Stimulated activated CD4-positive, alpha-beta T cell treated with anti-CD3 and anti-CD28 coated beads, Interleukin-4, amount 100 ng/mL, for 48 hours (primary cell): ENCODE measurements at regions not wholly inside any gene's neighbourhood (a gene's known extent, or its start where the extent isn't known, plus 50 kb on each side); places are given as distances from the start of the nearest gene placed in this dataset.

ENCODE experiments used
- DNase-seq, 2 donors: peaks; one replicate each; pipeline ENCODE4 v3.0.0-alpha.2; 2020; ENCODE audit warnings: low read depth in 2 of 2

DNA sequence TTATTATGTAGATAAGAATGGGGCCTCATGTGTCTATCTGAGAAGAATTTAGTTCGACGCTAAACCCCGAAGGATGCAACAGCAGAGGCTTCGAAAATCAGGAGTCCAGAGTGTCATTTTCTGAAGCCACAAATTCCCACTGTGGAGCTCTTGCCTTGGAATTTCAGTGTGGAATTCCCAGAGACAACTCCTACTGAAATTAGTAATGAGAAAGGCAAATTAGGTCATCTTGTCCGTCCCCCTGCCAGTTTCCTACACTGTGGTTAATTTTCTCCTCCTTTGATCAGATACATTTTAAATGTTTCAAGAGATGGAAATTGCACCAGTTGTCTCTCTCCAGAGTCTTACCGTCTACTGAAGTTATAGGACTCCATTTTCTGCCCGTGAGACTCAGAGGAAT, 633.6 kb downstream of the BNC2 start:
- DNase-seq, result no peak

DNA sequence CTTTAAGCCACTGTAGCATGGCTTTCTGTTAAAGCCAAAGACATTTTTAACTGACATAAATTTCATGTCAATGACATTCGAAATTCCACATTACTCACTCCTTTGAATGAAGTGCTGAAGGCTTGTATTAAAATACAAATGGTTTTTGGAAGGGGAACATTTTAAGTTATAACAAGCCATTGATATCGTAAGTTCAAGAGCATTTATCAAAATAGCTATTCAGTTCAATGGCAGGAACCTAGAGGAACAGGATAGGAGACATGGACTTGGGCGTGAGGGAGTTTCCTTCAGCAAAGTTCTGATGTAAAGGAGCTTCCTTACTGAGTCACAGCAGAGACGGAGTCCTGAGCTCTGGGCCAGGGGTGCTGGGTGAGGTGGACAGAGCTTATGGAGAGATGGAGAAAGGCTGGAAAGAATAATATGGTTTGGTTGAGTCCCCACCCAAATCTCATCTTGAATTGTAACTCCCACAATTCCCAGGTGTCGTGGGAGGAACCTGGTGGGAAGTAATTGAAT, 631.8 kb downstream of the BNC2 start:
- DNase-seq, result no peak

DNA sequence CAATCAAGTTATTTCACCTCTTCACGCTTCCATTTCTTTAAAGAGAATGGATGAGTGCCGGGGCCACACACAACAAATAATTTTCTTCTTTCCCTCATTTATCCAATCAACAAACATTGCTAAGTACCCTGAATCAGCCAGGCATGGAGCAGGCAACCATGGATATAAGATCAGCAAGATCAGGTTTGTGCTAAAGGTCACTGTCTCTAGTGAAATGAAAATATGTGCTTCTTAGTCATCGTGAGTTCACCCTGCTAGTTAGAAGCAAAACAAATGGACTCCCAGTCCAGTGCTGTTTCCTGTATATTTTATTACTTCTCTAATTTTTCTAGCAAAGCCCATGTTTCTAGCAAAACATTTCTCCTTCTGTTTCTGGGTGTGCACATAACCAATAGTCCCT, 629.2 kb downstream of the BNC2 start:
- no peak for DNase-seq

DNA sequence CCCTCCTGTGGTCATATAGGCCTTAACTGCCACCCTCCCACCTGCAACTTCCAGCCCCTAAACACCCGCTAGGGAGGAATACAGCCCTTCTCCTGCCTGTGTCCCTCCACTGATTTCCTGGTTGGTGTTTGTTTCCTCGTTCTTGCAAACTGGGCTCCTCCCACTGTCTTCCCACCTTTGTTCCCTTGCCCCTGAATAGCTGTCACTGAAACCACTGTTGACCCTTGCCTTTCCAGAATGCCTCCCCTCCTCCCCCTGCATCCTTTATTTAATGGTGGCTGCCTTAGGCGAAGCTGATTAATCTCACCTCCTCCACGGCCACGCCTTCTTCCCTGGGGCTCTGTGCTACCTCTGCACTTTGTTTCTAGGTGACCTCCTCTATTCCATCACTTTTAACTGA, 626.7 kb downstream of the BNC2 start:
- DNase-seq, result no peak

DNA sequence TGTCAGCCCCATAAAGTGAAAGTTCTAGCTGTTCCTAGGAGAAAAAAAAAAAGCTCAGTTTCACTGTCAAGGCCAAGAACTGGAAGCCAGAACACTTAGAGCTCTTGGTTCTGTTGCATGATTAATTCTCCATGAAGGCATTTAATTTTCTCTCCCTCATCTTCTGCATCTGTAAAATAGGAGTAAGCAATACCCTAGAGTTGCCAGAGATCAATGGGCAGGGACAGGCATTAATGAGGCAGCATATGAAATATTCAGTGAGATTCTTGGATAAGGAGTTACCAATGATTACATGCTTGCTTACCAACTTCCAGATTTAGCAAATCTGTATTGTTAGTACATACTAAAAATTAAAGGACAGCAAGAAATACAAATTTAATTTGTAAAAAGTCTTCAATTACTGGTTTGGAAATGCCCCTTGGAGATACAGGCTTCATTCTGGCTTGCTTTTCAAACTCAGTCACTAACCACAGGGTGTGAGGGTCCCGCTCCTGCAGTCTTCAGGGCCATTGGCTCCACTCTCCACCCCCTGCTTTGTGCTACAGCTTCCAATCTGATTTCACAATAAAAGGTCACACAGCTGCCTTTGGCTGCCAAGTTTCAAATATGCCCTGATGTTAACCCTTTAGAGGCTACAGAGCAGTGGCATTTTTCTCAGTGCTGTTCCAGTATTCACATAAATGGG, 624.6 kb downstream of the BNC2 start:
- no peak for DNase-seq

DNA sequence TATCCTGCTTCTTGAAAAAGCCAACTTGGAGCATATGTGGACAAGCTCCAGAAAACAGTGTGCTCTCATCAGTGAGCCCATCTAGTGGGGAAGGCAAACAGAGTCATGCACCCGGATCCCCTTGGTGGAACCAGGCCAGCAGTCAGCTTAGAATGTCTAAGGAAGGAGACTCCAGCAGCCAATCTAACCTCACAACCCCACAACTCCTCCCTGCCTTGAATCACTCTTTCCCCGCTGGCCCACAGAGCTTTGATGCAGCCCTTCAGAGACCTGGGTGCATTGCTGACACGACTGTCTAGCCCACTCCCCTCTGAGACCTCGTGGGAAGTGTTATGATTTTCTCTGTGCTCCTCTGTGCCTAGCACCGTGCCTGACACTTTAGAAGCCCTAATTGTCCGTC, 623.7 kb downstream of the BNC2 start:
- DNase-seq, result no peak

DNA sequence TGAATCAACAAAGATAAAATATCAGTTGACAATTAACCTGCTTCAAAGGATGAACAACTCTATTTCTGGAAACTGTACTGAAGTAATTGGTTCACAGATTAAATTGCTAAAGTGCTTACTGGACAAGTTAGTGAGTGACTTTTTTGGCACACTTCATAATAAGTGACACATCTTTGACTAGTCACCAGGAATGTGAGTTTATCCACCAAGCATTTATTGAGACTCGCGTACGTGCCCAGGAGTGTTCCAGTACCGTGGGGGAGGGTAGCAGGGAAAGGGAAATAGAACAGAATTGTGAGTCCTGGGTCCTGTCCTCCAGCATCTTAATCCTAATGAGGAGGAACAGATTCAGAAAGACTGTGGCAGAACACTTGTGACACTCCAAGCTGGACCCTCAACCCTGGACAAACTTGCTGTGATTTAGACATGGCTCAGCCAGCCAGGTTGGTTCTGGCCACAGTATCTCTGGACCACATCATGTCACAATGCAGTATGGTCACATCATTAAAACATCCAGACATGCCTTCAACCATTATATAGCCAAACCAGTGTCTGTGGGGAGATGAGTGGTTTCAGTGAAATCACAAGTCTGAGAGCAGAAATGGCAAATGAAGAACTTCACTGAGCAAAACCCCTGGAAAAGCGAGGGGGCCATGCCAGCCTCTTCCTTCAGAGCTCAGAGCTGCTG, 623.1 kb downstream of the BNC2 start:
- DNase-seq, result no peak

DNA sequence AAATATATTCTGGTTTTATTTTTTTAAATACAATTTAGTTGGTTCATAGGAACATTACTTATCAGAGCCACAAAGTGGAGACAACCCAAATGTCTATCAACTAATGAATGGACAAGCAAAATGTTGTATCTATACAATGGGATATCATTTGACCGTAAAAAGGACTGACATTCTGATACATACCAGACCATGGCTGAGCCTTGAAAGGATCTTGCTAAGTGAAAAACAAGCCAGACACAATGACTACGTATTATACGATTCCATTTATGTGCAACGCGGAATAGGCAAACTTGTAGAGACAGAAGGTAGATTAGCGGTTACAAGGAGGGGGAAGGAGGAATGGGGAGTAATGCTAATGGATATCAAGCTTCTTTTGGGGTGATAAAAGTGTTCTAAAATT, 621.6 kb downstream of the BNC2 start:
- DNase-seq, result no peak

DNA sequence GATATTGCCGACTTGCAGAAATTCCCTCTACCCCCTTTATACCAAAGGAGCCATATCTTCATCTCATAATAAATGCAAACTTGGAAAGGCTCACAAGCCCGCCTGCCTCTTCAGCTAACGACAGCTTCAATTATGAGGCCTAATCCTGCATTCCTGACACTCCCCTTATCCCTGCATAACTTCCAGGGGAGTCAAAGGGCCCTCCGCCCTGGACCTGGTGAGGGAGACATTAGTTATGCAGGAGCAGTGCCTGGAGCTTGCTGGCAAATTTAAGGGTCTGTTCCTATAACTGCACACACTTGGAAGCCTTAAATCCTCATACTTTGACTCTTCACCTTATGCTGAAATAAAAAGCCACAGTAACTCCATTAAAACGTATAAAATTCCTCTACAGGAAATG, 617.9 kb downstream of the BNC2 start:
- DNase-seq, result no peak

DNA sequence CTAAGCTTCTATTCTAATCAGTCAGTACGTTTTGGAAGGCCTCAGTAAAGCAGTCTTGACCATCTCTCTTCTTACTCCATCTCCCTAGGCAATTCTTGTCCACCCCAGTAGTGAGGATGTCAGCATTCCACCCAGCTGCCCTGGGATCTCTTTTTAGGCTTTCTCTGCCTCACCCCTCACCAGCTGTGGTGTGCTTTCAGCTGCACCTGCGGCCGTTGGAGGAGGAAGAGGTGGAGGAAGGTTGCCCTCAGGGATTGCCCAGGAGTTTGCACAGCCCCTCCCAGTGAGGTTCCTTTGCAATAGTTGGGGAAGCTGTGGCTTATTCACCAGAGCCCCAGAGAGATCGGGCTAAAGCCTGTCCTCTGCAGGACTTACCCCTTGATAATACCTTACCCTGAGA, 615.8 kb downstream of the BNC2 start:
- no peak for DNase-seq

DNA sequence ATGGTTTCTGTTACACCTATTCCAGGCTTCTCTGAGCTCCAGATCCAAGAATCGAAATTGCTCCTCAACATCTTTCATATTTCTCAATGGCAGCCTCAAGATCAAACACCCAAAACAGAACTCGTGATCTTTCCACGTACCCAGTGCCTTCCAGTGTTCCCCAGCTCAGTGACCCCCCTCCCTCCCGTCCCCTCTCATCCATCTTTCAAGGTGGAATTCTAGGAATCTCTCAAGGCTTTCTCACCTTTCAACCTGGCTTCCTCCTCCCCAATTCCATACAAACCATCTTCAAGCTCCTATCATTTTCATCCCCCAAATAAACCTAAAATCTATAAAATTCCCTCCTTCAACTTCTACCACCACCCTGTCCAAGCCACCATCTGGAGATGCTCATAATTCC, 615.3 kb downstream of the BNC2 start:
- no peak for DNase-seq

DNA sequence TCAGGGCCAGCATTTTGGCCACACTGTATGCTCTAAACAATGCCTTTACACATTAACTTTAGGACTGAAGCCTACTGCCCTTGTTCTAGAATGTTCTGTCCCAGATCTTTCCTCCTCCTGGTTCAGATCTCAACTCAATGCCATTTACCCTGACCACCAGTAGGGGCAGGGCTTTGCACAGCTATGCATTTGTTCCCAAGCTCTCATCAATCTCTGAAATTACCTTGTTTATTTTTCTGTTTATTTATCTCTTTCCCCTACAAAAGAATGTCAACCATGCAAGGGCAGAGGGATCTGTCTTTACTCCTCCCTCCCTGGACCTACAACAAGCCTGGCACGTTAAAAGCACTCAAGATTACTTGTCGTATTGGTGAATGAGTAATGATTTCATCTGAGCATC, 612.9 kb downstream of the BNC2 start:
- no peak for DNase-seq

DNA sequence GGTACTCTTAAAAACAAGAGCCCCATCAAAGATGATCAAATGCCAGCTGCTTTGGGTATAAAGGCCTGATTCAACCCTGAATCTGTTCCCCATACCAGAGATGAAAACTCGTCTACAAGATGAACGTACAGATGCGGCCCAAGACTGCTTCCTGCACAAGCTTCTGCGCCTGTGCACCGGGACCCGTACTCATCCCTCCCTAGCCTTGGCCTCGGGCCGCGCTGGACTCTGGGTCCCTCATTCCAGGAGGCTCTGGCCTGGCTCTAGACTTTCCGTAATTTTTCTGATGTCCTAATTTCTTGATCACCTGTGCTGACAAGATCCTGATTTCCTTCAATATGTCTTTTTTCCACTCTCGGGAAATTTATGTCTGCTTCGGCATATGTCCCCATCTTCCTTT, 612.3 kb downstream of the BNC2 start:
- DNase-seq, result no peak

DNA sequence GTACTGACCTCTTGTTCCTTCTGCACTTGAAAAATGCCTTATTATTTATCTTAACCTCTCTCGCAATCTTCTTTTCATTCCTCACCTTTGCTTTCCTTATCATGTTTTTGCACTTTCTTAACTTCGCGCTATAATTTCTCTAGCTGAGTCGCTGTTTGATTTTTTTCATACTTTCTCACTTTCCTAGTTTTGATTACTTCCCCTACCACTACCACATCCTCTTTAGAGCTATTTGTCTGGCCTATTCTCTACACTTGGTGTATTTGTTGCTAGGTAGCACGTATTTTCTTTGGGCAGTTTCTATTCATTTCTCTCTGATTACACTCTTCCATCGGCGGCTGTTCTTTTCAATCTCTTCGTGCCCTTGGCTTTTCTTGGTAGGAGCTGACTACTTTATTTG, 611.8 kb downstream of the BNC2 start:
- DNase-seq, result no peak

DNA sequence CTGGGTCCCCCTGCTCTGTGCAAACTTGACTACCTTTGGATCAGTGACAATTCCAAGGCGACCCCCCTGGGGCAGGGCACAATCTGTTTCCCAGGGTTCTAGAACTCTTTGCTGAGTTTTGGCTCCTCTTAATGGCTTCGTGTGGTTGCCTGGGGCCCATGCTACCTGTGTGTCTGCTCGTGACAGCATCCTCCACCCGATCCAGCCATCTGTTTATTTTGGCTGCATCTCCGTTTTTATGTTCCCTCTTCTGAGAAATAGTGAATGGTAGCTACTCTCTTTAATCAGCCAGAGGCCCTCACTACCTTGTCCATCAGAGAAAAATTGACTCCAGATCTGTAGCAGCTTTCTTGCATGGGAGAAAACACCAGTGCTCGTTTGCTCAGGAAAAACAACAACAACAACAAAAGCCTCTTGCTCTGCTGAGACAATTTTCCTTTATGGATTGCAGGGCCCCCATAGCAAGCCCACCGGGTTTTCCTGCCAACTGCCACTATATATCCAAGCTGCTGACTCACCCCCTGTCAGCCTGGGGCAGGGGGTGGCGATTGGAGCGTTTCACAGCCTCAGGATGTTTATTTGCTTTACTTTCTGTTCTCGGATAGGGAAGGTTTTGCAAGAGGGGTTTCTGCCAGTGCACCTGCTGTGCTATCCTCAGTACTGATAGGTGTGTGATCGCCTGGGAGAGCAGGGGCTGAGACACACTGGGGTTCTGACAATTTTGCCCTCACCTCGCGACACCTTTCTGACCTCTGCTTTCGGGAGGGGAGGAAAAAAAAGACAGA, 607.8 kb downstream of the BNC2 start:
- no peak for DNase-seq

DNA sequence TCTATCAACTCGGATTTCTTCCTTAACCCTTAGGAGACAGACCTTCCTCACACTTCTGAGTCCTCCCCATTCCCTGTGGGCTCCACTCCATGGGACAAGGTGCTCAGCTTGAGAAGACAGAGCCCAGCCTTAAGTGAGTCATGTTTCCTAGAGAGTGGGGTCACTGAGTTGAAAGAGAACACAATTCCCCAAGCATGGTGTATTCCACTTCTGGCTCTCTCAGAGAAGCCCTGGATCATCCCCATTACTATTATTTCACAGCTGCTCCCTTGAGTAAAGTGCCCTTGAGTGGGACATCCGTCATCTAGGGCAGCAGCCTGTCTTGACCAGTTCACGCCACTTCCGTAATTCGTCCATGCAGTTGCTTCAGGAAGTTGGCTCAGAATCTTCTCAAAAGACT, 604.8 kb downstream of the BNC2 start:
- DNase-seq, result no peak

DNA sequence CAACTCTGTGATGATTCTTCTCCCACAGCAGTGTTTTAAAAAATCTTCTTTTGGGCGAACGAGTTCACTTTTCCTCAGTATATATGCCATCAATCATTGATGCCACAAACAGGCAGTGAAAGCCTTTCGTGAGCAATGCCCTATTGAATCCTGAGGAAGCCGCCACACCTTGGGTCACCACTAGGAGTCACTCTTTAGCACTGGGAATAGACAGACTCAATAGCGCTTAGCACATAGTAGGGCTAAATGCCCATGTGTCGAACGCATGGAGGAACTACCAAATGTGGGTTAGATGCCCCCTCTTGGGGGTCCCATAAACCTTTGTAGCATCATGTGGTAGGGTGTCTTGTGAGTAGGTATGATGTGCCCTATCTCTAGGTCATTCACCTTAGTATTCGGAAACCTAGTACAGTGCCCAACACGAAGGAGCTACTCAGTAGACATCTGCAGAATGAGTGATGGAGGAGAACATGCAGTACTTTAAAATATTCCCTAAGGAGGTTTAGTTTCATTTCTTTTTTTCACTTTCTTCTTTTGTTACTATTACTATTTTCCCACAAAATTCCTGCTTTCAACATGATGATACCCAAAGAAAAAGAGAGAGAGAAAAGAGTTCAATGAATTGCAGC, 603.7 kb downstream of the BNC2 start:
- peak in 1 of 2 donors; percentile 1 for DNase-seq

DNA sequence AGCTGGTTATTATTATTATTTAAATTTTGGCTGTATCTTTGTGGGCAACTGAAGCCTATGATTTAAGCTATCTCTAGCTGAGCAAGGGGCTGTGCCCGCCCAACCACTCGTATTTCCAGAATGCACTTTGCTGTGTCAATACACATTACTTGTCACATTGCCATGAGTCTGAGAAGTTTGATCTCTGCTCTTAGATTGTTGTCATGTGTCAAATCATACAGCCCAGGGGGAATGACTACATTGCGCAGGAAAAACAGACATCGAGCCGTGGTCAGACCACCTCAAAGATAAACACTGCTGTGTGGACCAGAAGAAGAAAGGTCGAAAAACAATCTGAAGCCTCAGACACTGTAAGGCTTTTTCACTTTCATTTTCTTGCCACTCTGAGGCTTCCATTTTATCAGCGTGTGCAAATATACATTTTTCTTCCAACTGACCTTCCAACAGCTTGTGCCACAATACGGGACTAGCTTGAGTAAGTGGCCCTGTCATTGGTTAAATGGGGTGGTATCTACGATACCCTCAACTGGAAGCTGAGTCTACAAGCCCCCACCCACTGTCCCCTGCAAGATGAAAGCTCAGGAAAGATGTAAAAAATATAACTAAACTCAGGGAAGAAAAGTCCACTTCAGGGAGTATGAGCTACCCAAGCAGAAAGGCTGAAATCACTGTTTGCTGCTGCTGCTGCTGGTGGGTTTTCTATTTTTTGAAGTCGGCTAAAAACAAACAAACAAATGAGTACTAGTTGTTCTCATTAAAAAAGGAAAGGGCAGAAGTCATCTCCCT, 603.0 kb downstream of the BNC2 start:
- DNase-seq, result no peak

DNA sequence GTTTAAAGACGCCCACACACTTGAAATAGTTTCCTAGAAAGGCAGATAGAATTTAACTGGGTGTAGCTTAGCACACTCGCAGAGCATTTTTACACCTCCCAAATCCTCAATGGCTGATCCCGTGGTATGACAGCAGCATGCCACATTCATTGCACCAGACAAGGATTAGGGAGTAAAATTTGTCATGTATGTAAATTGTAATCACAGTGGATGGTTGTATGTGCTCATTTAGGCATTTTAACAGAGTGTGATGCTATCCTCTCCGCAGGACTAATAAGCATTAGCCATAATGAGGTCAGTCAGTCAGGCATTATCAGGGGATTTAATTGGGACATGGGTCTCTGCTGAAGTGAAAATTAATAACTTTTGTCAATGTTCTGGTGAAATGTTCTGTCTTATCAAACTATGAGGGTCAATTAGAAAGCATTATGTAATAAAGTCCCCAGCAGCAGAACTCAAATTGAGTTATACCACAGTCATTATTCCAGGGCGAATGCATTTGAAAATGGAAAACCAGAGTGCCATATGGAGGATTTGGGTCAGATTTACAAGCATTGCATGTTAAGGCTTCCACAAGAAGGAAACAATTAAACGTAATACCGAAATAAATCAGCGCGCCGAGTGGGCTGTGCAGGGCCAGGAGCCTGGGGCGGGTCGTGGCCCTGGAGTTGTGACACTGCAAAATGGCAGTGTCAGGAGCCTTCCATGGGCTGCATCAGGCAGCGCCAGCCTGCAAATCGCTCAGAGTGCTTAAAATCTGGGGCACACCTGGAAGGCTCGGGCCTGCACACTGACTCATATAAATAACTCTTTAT, 602.2 kb downstream of the BNC2 start:
- no peak for DNase-seq

DNA sequence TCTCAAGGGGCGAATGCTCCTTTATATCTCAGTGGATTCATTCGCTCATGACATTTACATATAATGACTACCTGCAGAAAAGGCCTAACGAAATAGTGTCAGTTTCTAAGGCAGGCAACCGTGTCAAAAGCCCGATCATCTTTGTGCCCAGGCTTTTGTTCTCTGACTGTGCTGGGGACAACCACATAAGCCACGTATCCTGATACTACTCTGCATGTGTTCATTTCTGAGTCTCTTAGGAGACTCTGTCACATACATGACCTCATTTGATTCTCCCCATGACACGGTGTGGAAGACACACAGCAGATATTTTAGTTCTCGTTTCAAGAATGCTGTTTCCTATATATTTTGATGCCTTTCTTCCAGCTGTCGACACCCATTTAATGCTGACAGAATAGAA, 598.5 kb downstream of the BNC2 start:
- no peak for DNase-seq

DNA sequence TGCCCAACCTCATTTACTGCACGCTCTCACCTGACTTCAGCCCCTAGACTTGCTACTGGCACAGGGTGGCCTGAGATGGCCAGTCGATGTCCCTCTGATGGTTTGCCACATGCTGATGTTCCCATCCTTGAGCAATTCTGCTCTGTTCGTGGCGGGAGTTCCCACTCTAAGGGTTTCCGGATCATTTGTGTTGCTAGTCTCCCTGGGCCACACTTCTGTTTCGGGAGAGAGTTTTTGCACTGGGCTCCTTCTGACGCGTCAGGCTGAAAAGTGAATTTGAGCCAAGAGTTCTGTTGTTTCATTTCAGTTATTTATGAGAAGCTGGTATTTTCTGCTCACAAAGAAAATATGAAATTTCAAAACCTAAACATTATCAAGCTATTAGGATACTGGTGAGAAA, 597.7 kb downstream of the BNC2 start:
- DNase-seq, result no peak
